ENCODE measurements at regions not wholly inside any gene's neighbourhood (a gene's known extent, or its start where the extent isn't known, plus 50 kb on each side); places are given as distances from the start of the nearest gene placed in this dataset.
"Not testable (repeated sequence)": the region's sequence is repeated elsewhere in the genome, so short reads cannot be mapped to it uniquely, and the experiment has no call there.

- H3K27ac ChIP-seq: no peak overlapping the region
- TF ChIP-seq CTCF (conservative IDR thresholded peaks at IDR 0.05): no peak
Observed at GRCh38 chr6:26272171-26272637, 92.8 kb upstream of the BTN3A2 start.

DNA sequence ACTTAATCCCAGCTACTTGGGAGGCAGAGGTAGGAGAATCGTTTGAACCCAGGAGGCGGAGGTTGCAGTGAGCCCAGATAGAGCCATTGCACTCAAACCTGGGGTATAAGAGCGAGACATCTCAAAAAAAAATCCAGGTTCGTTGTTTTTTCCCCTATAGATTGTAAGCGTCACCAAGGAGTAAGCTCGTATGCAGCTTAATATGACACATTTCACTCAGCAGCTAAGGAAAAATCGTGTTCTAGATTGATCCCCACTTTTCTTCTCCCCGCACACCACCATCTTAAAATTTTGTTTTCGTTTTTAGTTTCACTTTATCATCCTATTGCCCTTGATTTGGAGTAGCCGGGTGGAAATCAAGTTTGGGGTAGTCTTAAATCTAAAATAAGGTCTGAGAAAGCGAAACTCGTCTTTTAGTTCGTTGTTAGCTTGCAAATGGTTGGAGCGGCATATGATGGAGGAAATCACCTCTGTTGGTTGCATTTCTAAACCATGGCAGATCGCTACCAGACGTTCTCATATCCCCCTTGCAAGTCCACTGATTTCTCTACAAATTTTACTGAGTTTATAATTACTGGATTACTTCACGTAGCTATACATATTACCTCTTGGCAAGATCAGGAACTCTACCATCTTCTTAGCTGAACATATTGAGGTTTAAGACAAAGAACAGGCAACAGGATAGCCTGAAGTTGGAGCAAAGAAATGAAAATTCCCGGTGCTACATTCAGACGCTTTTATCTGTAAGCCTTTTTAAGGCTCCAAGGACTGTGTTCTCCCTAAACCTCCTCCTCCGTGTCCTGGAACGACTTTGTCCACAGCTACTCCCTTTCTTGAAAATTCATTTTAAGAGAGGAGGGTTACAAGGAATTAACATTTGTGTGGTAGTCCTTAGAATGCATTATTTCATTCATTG lies 91.1 kb upstream of the BTN3A2 start:
- TF ChIP-seq CTCF (conservative IDR thresholded peaks at IDR 0.05): no peak
- H3K27ac ChIP-seq: no peak overlapping the region

- no peak for TF ChIP-seq CTCF (conservative IDR thresholded peaks at IDR 0.05)
- H3K27ac ChIP-seq: no peak overlapping the region
Observed at GRCh38 chr6:26275663-26276062, 89.3 kb upstream of the BTN3A2 start.

DNA sequence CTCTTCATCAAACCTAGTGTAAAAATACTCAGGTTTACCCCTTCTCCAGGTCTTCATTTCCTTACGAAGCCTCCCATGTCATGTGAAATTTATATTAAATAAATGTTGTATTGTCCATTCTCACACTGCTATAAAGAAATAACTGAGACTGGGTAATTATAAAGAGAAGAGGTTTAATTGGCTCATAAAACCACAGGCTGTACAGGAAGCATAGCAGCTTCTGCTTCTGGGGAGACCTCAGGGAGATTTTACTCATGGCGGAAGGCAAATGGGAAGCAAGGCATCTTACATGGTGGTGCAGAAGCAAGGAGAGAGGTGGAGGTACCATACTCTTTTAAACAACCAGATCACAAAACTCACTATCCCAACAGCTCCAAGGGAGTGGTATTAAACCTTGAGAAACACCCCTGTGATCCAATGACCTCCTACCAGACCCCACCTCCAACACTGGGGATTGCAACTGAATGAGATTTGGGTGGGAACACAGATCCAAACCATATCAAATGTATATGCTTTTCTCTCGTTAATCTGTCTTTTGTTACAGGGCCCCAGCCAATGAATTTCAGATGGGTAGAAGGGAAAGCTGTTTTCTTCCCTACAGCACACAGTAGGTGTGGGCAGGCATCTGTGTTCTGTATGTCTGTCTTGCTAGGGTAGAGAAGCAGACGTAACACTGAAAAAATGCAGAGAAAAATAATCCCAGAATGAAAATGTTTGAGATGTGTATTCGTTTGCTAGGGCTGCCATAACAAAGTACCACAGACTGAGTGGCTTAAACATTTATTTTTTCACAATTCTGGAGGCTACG lies 88.0 kb upstream of the BTN3A2 start:
- TF ChIP-seq CTCF (conservative IDR thresholded peaks at IDR 0.05): no peak
- no peak overlapping the region for H3K27ac ChIP-seq

DNA sequence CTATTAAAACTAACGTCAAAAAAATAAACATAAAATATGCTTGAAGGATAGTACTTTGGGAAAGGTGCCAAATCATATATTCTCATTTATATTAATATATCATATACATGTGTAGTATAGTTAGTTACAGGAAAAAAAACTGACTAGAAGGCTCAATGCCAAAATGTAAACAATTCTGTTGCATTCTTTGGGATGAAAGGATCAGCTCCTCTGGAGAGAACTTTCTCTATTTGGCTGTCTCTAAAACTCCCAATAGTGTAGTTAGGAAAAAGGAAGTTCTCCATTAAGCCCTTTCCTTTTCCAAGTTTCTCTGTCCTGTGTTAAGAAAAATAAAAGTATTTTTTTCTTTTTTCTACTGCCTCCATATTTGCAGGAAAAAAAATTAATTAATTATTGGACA lies 86.5 kb upstream of the BTN3A2 start:
- H3K27ac ChIP-seq: no peak overlapping the region
- no peak for TF ChIP-seq CTCF (conservative IDR thresholded peaks at IDR 0.05)

GRCh38 chr6:26279371-26279770 lies 85.6 kb upstream of the BTN3A2 start:
- not testable (repeated sequence) for H3K27ac ChIP-seq

- TF ChIP-seq CTCF (conservative IDR thresholded peaks at IDR 0.05): no peak
- no peak overlapping the region for H3K27ac ChIP-seq
Observed at GRCh38 chr6:26280407-26280806, 84.6 kb upstream of the BTN3A2 start.

All from VCaP (cell line).